Astrocyte of the spinal cord (primary cell): ENCODE measurements at regions not wholly inside any gene's neighbourhood (a gene's known extent, or its start where the extent isn't known, plus 50 kb on each side); places are given as distances from the start of the nearest gene placed in this dataset.
A peak's percentile ranks its signal among the peaks of the same experiment; 100 is the strongest.

Experiments used
- DNase-seq: peaks from one replicate; pipeline ENCODE4 v3.0.0; 2011; ENCODE audit warnings: low read depth, low spot score
- H3K4me3 ChIP-seq: 2 replicates; pipeline ENCODE4 v1.5.1; 2011; ENCODE audit warnings: low read depth, mild to moderate bottlenecking, low read length, moderate library complexity
- in situ Hi-C: cut with HindIII; loops from 2 replicates; pipeline ENCODE4 v1.10.0; 2017; ENCODE audit warnings: low sequenced_read_pairs
- TF ChIP-seq, protein P1 (sequence below): IDR thresholded peaks from 2 replicates; pipeline ENCODE4 v1.5.1; 2012; ENCODE audit warnings: low read depth, mild to moderate bottlenecking, low read length, inconsistent platforms

GRCh38 chr7:79531116-79531515 lies 77.6 kb upstream of the MAGI2 start:
- DNase-seq: no peak
- H3K4me3 ChIP-seq: no peak overlapping the region
- in situ Hi-C loops: no loop called here
- TF ChIP-seq, protein P1, sequence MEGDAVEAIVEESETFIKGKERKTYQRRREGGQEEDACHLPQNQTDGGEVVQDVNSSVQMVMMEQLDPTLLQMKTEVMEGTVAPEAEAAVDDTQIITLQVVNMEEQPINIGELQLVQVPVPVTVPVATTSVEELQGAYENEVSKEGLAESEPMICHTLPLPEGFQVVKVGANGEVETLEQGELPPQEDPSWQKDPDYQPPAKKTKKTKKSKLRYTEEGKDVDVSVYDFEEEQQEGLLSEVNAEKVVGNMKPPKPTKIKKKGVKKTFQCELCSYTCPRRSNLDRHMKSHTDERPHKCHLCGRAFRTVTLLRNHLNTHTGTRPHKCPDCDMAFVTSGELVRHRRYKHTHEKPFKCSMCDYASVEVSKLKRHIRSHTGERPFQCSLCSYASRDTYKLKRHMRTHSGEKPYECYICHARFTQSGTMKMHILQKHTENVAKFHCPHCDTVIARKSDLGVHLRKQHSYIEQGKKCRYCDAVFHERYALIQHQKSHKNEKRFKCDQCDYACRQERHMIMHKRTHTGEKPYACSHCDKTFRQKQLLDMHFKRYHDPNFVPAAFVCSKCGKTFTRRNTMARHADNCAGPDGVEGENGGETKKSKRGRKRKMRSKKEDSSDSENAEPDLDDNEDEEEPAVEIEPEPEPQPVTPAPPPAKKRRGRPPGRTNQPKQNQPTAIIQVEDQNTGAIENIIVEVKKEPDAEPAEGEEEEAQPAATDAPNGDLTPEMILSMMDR: no peak

- in situ Hi-C loops: no loop called here
- no peak for DNase-seq
- TF ChIP-seq, protein P1: no peak
- H3K4me3 ChIP-seq: no peak overlapping the region
These were observed 76.4 kb upstream of the MAGI2 start for GRCh38 chr7:79529881-79530235.

- no peak overlapping the region for H3K4me3 ChIP-seq
- DNase-seq: no peak
- TF ChIP-seq, protein P1: no peak
- in situ Hi-C loops: no loop called here
These were observed 75.9 kb upstream of the MAGI2 start for GRCh38 chr7:79529214-79529880.

DNA sequence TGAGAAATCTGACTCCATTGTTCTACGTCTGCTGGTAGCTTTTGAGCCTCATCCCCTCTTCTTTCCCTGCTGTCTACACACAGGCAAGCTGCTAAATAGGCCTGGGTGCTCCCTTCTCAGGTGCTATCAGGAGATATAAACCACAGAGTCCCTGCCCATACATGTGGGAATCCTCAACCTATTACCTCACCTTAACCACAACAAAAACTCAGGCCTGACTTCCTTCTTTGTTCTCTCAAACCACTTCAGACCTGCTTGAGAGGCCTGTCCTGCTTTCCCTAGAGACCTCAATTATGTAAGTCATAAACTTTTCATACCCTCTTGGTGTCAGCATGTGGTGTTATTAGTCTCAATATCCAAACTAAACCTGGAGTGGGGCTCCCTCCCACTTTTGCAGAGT lies 75.0 kb upstream of the MAGI2 start:
- H3K4me3 ChIP-seq: no peak overlapping the region
- DNase-seq: no peak
- in situ Hi-C loops: no loop called here
- TF ChIP-seq, protein P1: no peak

DNA sequence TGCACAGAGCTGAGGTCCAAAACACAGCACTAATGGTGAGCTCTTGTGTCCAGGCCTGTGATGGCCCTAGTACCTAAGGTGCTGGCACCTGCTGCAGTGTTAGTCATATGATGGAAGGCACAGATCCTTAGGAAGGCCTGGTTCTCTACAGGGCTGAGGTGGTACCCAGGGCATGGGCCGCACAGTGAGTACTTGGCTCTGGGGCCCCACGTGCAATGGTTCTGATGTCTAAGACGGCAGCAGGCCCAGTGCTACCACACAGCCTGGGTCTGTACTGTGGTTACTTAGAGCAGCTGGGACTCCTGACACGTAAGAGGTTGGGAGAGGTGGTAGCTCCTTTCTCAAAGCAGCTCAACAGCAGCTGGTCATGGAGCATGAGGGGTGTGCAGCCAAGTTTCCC lies 70.6 kb upstream of the MAGI2 start:
- TF ChIP-seq, protein P1: no peak
- in situ Hi-C loops: no loop called here
- DNase-seq: no peak
- H3K4me3 ChIP-seq: no peak overlapping the region

DNA sequence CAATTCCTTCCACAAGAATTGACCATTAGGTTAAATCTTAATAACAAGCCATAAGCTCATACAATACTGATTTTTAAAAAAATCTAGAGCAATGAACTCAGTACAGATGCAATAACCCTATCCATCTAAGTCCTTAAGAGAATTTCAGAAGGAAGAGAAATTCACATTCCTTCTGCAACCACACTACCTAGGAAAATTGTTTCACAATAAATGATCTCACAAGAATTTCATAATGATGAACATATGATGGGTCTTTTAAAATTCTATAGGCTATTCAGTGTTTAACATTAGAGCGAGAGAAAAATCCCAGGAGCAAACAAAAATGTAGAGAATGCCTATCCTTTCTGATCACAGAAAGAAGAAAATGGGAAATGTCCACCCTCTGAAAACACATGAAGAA lies 70.0 kb upstream of the MAGI2 start:
- TF ChIP-seq, protein P1: no peak
- peak; percentile 15 for DNase-seq
- in situ Hi-C loops: no loop called here
- no peak overlapping the region for H3K4me3 ChIP-seq

DNA sequence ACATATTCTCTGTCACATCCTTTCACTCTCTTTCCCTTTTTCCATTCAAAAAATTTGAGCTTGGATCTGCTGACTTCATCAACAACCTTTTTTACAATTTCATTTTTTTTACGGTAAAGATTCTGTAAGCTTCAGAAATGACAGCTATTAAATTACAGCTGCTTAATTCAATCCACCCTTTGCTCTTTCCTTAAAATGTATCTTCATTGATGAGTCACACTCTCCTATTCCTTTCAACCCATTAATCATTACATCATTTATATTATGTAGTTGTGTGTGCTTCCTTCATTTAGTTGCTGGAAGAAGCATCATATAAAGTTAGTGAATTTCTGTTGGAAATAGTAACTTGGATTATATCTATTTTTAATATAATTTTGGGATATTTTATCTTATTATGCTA lies 67.1 kb upstream of the MAGI2 start:
- TF ChIP-seq, protein P1: no peak
- in situ Hi-C loops: no loop called here
- DNase-seq: no peak
- H3K4me3 ChIP-seq: no peak overlapping the region
